HL-60 (cell line): ENCODE measurements at regions not wholly inside any gene's neighbourhood (a gene's known extent, or its start where the extent isn't known, plus 50 kb on each side); places are given as distances from the start of the nearest gene placed in this dataset.

Experiments
- GABPA ChIP-seq: IDR thresholded peaks from 2 replicates; pipeline ENCODE4 v1.6.1; 2012; ENCODE audit warnings: low read depth
- POLR2AphosphoS5 ChIP-seq: IDR thresholded peaks from 2 replicates; pipeline ENCODE4 v1.6.1; 2012; ENCODE audit warnings: low read depth
- TF ChIP-seq, protein P1 (sequence below): IDR thresholded peaks from one replicate; pipeline ENCODE4 v1.5.1; 2011; ENCODE audit warnings: low read length, control low read depth, inconsistent platforms; ENCODE audit not compliant: insufficient read depth
- TF ChIP-seq, protein P2 (sequence below): IDR thresholded peaks from 2 replicates; pipeline ENCODE4 v1.6.1; 2012; ENCODE audit warnings: low read depth; ENCODE audit not compliant: insufficient replicate concordance

DNA sequence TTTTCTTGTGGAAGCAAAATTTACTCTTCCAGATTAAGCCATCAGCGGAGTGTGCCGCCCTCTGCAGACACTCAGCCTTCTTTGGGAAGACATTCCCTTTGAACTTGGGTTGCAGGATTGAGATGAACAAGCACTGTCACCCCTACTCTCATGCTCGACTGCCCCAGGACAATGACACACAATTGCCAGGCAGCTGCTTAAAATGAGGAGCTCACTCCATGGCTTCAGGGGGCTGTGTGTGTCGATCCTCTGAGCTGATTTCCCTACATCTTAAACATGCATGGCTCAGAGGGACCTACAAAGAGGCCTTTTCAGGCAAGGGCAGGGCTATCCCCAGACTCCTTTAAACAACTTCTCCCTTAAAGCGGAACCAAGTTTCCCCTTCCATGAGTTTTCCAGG lies 107.5 kb upstream of the MBNL2 start:
- TF ChIP-seq GABPA, result no peak
- TF ChIP-seq POLR2AphosphoS5, result no peak
- TF ChIP-seq, protein P1, sequence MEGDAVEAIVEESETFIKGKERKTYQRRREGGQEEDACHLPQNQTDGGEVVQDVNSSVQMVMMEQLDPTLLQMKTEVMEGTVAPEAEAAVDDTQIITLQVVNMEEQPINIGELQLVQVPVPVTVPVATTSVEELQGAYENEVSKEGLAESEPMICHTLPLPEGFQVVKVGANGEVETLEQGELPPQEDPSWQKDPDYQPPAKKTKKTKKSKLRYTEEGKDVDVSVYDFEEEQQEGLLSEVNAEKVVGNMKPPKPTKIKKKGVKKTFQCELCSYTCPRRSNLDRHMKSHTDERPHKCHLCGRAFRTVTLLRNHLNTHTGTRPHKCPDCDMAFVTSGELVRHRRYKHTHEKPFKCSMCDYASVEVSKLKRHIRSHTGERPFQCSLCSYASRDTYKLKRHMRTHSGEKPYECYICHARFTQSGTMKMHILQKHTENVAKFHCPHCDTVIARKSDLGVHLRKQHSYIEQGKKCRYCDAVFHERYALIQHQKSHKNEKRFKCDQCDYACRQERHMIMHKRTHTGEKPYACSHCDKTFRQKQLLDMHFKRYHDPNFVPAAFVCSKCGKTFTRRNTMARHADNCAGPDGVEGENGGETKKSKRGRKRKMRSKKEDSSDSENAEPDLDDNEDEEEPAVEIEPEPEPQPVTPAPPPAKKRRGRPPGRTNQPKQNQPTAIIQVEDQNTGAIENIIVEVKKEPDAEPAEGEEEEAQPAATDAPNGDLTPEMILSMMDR, result no peak
- TF ChIP-seq, protein P2, sequence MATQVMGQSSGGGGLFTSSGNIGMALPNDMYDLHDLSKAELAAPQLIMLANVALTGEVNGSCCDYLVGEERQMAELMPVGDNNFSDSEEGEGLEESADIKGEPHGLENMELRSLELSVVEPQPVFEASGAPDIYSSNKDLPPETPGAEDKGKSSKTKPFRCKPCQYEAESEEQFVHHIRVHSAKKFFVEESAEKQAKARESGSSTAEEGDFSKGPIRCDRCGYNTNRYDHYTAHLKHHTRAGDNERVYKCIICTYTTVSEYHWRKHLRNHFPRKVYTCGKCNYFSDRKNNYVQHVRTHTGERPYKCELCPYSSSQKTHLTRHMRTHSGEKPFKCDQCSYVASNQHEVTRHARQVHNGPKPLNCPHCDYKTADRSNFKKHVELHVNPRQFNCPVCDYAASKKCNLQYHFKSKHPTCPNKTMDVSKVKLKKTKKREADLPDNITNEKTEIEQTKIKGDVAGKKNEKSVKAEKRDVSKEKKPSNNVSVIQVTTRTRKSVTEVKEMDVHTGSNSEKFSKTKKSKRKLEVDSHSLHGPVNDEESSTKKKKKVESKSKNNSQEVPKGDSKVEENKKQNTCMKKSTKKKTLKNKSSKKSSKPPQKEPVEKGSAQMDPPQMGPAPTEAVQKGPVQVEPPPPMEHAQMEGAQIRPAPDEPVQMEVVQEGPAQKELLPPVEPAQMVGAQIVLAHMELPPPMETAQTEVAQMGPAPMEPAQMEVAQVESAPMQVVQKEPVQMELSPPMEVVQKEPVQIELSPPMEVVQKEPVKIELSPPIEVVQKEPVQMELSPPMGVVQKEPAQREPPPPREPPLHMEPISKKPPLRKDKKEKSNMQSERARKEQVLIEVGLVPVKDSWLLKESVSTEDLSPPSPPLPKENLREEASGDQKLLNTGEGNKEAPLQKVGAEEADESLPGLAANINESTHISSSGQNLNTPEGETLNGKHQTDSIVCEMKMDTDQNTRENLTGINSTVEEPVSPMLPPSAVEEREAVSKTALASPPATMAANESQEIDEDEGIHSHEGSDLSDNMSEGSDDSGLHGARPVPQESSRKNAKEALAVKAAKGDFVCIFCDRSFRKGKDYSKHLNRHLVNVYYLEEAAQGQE, result no peak
